Ovary (tissue), 7 donors: ENCODE measurements at regions not wholly inside any gene's neighbourhood (a gene's known extent, or its start where the extent isn't known, plus 50 kb on each side); places are given as distances from the start of the nearest gene placed in this dataset.

Experiments used
- DNase-seq, 5 donors: peaks; one replicate each; pipeline ENCODE4 v3.0.0-alpha.2; 2019 to 2020
- H3K27ac ChIP-seq, 2 donors: fragments of 200-600 bp; one replicate each; pipeline versions ENCODE4 v1.5.1 to v1.8.0; 2019 to 2022
- H3K27me3 ChIP-seq: fragments of 200-600 bp; one replicate; pipeline ENCODE4 v1.8.0; 2022
- H3K36me3 ChIP-seq: fragments of 200-600 bp; sonication (generic); one replicate; pipeline ENCODE4 v1.5.1; 2019
- H3K4me1 ChIP-seq: one replicate; pipeline ENCODE4 v1.8.1; 2013; ENCODE audit warnings: mild to moderate bottlenecking, moderate library complexity; ENCODE audit not compliant: insufficient read depth
- H3K4me3 ChIP-seq: fragments of 200-600 bp; sonication (generic); one replicate; pipeline ENCODE4 v1.5.1; 2017
- H3K9me3 ChIP-seq, 2 donors: fragments of 200-600 bp in 1 of 2; sonication (generic) in 1 of 2; one replicate each; pipeline versions ENCODE4 v1.5.1 to v1.8.1; 2013 to 2019; ENCODE audit warnings: mild to moderate bottlenecking in 1 of 2, moderate library complexity in 1 of 2
- EP300 ChIP-seq: sonication (generic); formaldehyde crosslinking; IDR thresholded peaks from one replicate; pipeline ENCODE4 v1.6.1; 2017; ENCODE audit warnings: antibody characterized with exemption
- POLR2A ChIP-seq: fragments of 450-650 bp; IDR thresholded peaks from one replicate; pipeline ENCODE4 v1.6.1; 2017; ENCODE audit warnings: antibody characterized with exemption, mild to moderate bottlenecking, moderate library complexity
- WGBS, 3 donors: extraction: QIAGEN DNeasy Blood & Tissue Kit in 1 of 3; methylation state at CpG; one replicate each; pipeline versions ENCODE4 v1.1.5 to v1.1.7; 2013 to 2017; 5-methylcytosine and 5-hydroxymethylcytosine counted together
- intact Hi-C, 4 donors: fragments of 100-400 bp; cut with DNase I; formaldehyde crosslinking; loops; one replicate each; pipeline versions ENCODE4 v1.11.0 to v1.15.1; 2022 to 2023
- TF ChIP-seq, protein P1 (sequence below), 3 donors: fragments of 450-650 bp in 2 of 3; fragments of 200-600 bp in 1 of 3; IDR thresholded peaks; one replicate each; pipeline versions ENCODE4 v1.5.1 to v1.8.0; 2016 to 2022; ENCODE audit warnings: antibody characterized with exemption in 3 of 3, mild to moderate bottlenecking in 1 of 3
- donor health status: DM: no; HTN: no; CAD: no; lungs with moderate emphysema.
- donor health status: DM: no; HTN: no; CAD: no.
- donor health status: Bipolar disorder and iron deficiency.
- donor health status: DM: no; HTN: no; CAD: no.
- donor health status: DM: yes; HTN: yes; CAD: no.

GRCh38 chr10:105352281-105352680 lies 711.2 kb downstream of the SORCS3 start:
- Histone ChIP-seq H3K27ac (no peak overlapping the region), H3K36me3 (no peaks in the 10 kb centered on the region), H3K27me3 (no peaks in the 10 kb centered on the region), H3K4me3 (no peak overlapping the region), H3K9me3 (no peaks in the 10 kb centered on the region), H3K4me1 (no peaks in the 10 kb centered on the region)
- WGBS, 3 donors = 58 to 64% (median 60%) methylated on average over 2 of the region's 2 CpGs
- TF ChIP-seq, protein P1, sequence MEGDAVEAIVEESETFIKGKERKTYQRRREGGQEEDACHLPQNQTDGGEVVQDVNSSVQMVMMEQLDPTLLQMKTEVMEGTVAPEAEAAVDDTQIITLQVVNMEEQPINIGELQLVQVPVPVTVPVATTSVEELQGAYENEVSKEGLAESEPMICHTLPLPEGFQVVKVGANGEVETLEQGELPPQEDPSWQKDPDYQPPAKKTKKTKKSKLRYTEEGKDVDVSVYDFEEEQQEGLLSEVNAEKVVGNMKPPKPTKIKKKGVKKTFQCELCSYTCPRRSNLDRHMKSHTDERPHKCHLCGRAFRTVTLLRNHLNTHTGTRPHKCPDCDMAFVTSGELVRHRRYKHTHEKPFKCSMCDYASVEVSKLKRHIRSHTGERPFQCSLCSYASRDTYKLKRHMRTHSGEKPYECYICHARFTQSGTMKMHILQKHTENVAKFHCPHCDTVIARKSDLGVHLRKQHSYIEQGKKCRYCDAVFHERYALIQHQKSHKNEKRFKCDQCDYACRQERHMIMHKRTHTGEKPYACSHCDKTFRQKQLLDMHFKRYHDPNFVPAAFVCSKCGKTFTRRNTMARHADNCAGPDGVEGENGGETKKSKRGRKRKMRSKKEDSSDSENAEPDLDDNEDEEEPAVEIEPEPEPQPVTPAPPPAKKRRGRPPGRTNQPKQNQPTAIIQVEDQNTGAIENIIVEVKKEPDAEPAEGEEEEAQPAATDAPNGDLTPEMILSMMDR (IDR thresholded peaks at IDR 0.05) = no peak
- TF ChIP-seq EP300 = no peak
- TF ChIP-seq POLR2A = no peak
- DNase-seq = no peak
- intact Hi-C loops = no loop called here

- TF ChIP-seq, protein P1 (IDR thresholded peaks at IDR 0.05) = no peak
- TF ChIP-seq EP300 = no peak
- no peak for TF ChIP-seq POLR2A
- DNase-seq = no peak
- no peak overlapping the region for H3K27ac ChIP-seq
- H3K9me3 ChIP-seq = no peaks in the 10 kb centered on the region
- intact Hi-C loops = no loop called here
- H3K4me1 ChIP-seq = no peaks in the 10 kb centered on the region
- H3K4me3 ChIP-seq = no peak overlapping the region
- no peaks in the 10 kb centered on the region for H3K36me3 ChIP-seq
- H3K27me3 ChIP-seq = no peaks in the 10 kb centered on the region
- WGBS, 3 donors = 63 to 77% (median 70%) methylated on average over 2 of the region's 2 CpGs
Observed at GRCh38 chr10:105351187-105351586, 710.1 kb downstream of the SORCS3 start.

GRCh38 chr10:105347487-105347886 lies 706.4 kb downstream of the SORCS3 start:
- Histone ChIP-seq H3K27me3 (no peaks in the 10 kb centered on the region), H3K9me3 (no peaks in the 10 kb centered on the region), H3K27ac (no peak overlapping the region), H3K4me1 (no peaks in the 10 kb centered on the region), H3K36me3 (no peaks in the 10 kb centered on the region), H3K4me3 (no peak overlapping the region)
- DNase-seq = no peak
- intact Hi-C loops = no loop called here
- no peak for TF ChIP-seq EP300
- TF ChIP-seq, protein P1 (IDR thresholded peaks at IDR 0.05) = no peak
- no peak for TF ChIP-seq POLR2A
- WGBS, 3 donors = 83 to 89% (median 89%) methylated on average over 2 of the region's 2 CpGs

DNA sequence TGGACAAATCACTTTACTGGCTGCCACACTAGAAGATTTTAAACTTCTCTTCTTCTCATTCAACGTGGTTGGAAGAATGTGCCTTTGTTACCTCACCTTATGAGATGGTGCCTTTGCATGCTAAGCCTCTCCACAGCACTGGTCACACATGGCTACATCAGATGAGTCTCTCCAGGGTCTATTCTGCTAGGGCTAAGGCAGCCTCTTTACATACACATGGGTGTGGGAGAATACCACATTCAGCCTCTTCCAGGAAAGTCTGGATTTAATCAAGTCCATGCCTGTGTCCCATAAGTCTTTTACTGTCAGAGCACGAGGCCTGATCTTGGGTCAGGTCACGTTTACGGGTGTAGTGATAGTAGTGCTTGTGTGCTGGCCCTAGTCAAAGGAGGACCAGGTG lies 701.5 kb downstream of the SORCS3 start:
- DNase-seq = no peak
- Histone ChIP-seq H3K4me1 (no peaks in the 10 kb centered on the region), H3K27ac (no peak overlapping the region), H3K36me3 (no peaks in the 10 kb centered on the region), H3K4me3 (no peak overlapping the region), H3K27me3 (no peaks in the 10 kb centered on the region), H3K9me3 (no peaks in the 10 kb centered on the region)
- intact Hi-C loops = no loop called here
- WGBS, 3 donors = 6 to 22% (median 18%) methylated on average over 4 of the region's 4 CpGs
- TF ChIP-seq EP300 = no peak
- no peak for TF ChIP-seq POLR2A
- TF ChIP-seq, protein P1 (IDR thresholded peaks at IDR 0.05) = no peak

GRCh38 chr10:105339669-105340068 lies 698.6 kb downstream of the SORCS3 start:
- TF ChIP-seq POLR2A = no peak
- TF ChIP-seq, protein P1 (IDR thresholded peaks at IDR 0.05) = no peak
- no peak for TF ChIP-seq EP300
- H3K9me3 ChIP-seq = no peaks in the 10 kb centered on the region
- H3K27ac ChIP-seq = no peak overlapping the region
- intact Hi-C loops = no loop called here
- no peak overlapping the region for H3K4me3 ChIP-seq
- no peak for DNase-seq
- WGBS, 3 donors = 64 to 77% (median 64%) methylated on average over 1 of the region's 1 CpG
- H3K27me3 ChIP-seq = no peaks in the 10 kb centered on the region
- no peaks in the 10 kb centered on the region for H3K36me3 ChIP-seq
- H3K4me1 ChIP-seq = no peaks in the 10 kb centered on the region
